Adrenal gland (tissue), 9 donors: ENCODE measurements at regions not wholly inside any gene's neighbourhood (a gene's known extent, or its start where the extent isn't known, plus 50 kb on each side); places are given as distances from the start of the nearest gene placed in this dataset.
"Not testable (repeated sequence)": the region's sequence is repeated elsewhere in the genome, so short reads cannot be mapped to it uniquely, and the experiment has no call there.

Experiments
- DNase-seq, 7 donors: peaks; one replicate each; pipeline ENCODE4 v3.0.0-alpha.2; 2019 to 2020
- H3K27ac ChIP-seq, 5 donors: fragments of 200-600 bp; sonication (generic) in 4 of 5; 1 replicate in 3 of 5; 2 replicates in 2 of 5; pipeline versions ENCODE4 v1.5.1 to v1.8.0; 2016 to 2020; ENCODE audit warnings: mild to moderate bottlenecking in 1 of 5
- H3K27me3 ChIP-seq: fragments of 200-600 bp; 2 replicates; pipeline ENCODE4 v1.8.0; 2021
- H3K36me3 ChIP-seq, 2 donors: fragments of 200-600 bp; replicated peaks in 1 of 2; 1 replicate in 1 of 2; 2 replicates in 1 of 2; pipeline versions ENCODE4 v1.5.1 to v1.8.0; 2018 to 2022
- H3K4me1 ChIP-seq, 2 donors: fragments of 200-600 bp; replicated peaks in 1 of 2; 1 replicate in 1 of 2; 2 replicates in 1 of 2; pipeline versions ENCODE4 v1.5.1 to v1.8.0; 2018 to 2021
- H3K4me3 ChIP-seq, 4 donors: fragments of 200-600 bp; sonication (generic) in 3 of 4; one replicate each; pipeline ENCODE4 v1.5.1; 2016 to 2018
- H3K9me3 ChIP-seq, 3 donors: fragments of 200-600 bp; sonication (generic) in 1 of 3; replicated peaks in 1 of 3; 1 replicate in 2 of 3; 2 replicates in 1 of 3; pipeline versions ENCODE4 v1.5.1 to v1.8.0; 2016 to 2021
- POLR2A ChIP-seq, 2 donors: fragments of 450-650 bp; IDR thresholded peaks; one replicate each; pipeline ENCODE4 v1.6.1; 2017; ENCODE audit warnings: antibody characterized with exemption in 2 of 2, mild to moderate bottlenecking in 2 of 2, moderate library complexity in 1 of 2
- whole genome bisulfite sequencing, 4 donors: extraction: QIAGEN DNeasy Blood & Tissue Kit in 2 of 4; methylation state at CpG; one replicate each; pipeline versions ENCODE4 v1.1.5 to v1.1.7; 2013 to 2017; 5-methylcytosine and 5-hydroxymethylcytosine counted together
- intact Hi-C, 2 donors: fragments of 100-400 bp; cut with DNase I; formaldehyde crosslinking; loops; one replicate each; pipeline versions ENCODE4 v1.14.1 to v1.15.0; 2022 to 2023
- TF ChIP-seq, protein P1 (sequence below), 6 experiments: fragments of 450-650 bp in 4 of 6; fragments of 200-600 bp in 2 of 6; sonication (generic) in 1 of 6; IDR thresholded peaks; 1 replicate in 5 of 6; 2 replicates in 1 of 6; pipeline versions ENCODE4 v1.5.1 to v1.8.0; 2016 to 2021; ENCODE audit warnings: antibody characterized with exemption in 6 of 6, mild to moderate bottlenecking in 2 of 6, moderate library complexity in 1 of 6
- donor health status: healthy with polysubstance abuse.
- donor health status: Bipolar disorder and iron deficiency.
- donor health status: DM: yes; HTN: yes; CAD: no.
- donor health status: DM: no; HTN: no; CAD: no.
- donor health status: DM: no; HTN: no; CAD: no.

DNA sequence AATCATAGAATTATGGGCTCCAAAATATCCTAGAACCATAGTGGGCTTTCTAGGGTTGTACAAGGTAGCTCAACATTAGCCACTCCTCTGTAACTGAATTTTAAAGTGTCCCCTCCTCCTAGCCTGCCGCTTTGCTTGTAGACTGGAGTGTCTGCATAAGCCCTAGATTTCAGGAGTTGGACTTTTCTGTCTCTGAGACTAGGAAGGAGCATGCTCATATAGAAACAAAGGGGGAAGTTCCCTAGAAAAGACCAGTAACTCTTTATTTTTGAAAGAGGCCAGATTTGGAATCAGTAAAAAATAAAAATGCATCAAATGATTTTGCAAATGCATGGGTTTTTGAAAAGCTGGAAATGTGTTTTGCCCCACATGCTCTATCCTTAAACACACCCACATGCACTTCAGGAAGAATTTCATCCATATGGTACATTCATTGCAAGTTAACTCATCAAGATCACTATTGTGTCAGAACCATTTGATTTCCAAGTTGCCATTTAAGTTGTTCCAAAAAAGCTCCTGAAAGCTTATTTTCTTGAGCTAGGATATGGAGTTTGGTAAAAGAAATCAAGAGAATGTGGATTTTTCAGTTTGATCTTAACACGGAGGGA is 121.0 kb upstream of the NR3C1 start:
- no peaks in the 10 kb centered on the region for H3K36me3 ChIP-seq
- H3K4me3 ChIP-seq = no peak overlapping the region
- no peak for DNase-seq
- intact Hi-C loops = no loop called here
- no peak overlapping the region for H3K27ac ChIP-seq
- peaks cover 6% of the 10 kb centered on the region for H3K27me3 ChIP-seq
- H3K4me1 ChIP-seq = no peaks in the 10 kb centered on the region
- 84 to 92% (median 89%) methylated on average over 2 of the region's 2 CpGs for WGBS, 4 donors
- H3K9me3 ChIP-seq = no peaks in the 10 kb centered on the region
- TF ChIP-seq, protein P1, sequence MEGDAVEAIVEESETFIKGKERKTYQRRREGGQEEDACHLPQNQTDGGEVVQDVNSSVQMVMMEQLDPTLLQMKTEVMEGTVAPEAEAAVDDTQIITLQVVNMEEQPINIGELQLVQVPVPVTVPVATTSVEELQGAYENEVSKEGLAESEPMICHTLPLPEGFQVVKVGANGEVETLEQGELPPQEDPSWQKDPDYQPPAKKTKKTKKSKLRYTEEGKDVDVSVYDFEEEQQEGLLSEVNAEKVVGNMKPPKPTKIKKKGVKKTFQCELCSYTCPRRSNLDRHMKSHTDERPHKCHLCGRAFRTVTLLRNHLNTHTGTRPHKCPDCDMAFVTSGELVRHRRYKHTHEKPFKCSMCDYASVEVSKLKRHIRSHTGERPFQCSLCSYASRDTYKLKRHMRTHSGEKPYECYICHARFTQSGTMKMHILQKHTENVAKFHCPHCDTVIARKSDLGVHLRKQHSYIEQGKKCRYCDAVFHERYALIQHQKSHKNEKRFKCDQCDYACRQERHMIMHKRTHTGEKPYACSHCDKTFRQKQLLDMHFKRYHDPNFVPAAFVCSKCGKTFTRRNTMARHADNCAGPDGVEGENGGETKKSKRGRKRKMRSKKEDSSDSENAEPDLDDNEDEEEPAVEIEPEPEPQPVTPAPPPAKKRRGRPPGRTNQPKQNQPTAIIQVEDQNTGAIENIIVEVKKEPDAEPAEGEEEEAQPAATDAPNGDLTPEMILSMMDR (IDR thresholded peaks at IDR 0.05) = no peak
- no peak for TF ChIP-seq POLR2A (IDR thresholded peaks at IDR 0.05)

DNA sequence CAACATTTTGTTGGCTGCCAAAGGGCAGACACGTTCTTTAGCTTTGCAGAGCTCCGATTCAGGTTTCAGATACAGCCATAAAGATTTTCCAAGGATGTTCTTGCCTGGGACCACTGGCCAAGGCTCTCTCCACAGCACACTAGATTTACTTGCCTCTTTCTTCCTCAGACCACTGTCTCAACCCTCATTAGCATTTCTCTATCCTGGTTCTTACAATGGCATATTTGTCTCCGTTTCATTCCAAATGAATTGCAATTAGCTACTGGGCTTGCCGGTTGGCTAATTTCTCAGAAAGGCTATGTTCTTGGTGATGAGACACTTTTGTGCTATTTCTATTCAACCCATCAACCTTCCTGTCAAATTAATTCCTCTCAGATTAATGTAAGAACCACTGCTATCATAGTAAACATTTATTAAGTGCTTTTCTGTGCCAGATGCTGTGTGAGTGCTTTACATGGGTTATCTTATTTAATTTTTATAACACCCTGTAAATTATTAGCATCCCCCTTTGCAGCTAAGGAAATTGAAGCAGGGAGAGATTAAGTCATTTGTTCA is 118.4 kb upstream of the NR3C1 start:
- H3K36me3 ChIP-seq = no peaks in the 10 kb centered on the region
- peaks cover 6% of the 10 kb centered on the region for H3K27me3 ChIP-seq
- 80 to 86% (median 83%) methylated on average over 4 of the region's 4 CpGs for WGBS, 4 donors
- DNase-seq = no peak
- TF ChIP-seq, protein P1 (IDR thresholded peaks at IDR 0.05) = no peak
- no peak for TF ChIP-seq POLR2A (IDR thresholded peaks at IDR 0.05)
- no peak overlapping the region for H3K4me3 ChIP-seq
- intact Hi-C loops = no loop called here
- H3K27ac ChIP-seq = no peak overlapping the region
- no peaks in the 10 kb centered on the region for H3K4me1 ChIP-seq
- no peaks in the 10 kb centered on the region for H3K9me3 ChIP-seq

DNA sequence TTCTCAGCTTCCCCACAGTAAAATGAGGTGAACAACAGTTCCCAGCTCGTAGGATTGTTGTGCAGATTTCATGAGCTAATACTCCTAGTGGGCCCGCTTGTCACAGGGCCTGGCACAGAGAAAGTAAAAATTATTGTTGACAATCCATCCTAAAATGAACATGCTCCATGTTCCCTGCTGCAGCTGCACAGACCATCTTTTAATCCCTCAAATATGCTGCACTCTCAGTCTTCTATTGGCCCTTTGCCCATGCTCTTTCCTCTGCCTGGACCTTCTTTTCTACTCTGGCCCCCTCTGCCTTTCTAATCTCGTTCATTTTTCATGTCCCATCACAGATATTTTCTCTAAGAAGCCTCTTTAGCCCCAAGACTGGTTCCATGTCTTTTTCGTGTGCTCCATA is 117.7 kb upstream of the NR3C1 start:
- no peak overlapping the region for H3K4me3 ChIP-seq
- no peak for DNase-seq
- H3K27ac ChIP-seq = no peak overlapping the region
- H3K27me3 ChIP-seq = peaks cover 6% of the 10 kb centered on the region
- TF ChIP-seq, protein P1 (IDR thresholded peaks at IDR 0.05) = no peak
- TF ChIP-seq POLR2A (IDR thresholded peaks at IDR 0.05) = no peak
- intact Hi-C loops = no loop called here
- H3K36me3 ChIP-seq = no peaks in the 10 kb centered on the region
- no peaks in the 10 kb centered on the region for H3K9me3 ChIP-seq
- WGBS, 4 donors = 68 to 91% (median 72%) methylated on average over 4 of the region's 4 CpGs
- no peaks in the 10 kb centered on the region for H3K4me1 ChIP-seq

DNA sequence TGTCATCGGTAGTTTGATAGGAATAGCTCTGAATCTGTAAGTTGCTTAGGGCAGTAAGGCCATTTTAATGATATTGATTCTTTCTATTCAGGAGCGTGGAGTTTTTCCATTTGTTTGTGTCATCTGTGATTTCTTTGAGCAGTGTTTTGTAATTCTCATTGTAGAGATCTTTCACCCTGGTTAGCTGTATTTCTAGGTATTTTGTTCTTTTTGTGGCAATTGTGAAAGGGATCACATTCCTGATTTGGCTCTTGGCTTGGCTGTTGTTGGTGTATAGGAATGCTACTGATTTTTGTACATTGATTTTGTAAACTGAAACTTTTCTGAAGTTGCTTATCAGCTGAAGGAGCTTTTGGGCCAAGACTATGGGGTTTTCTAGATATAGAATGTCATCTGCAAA is 115.7 kb upstream of the NR3C1 start:
- DNase-seq, H3K27me3 ChIP-seq, H3K9me3 ChIP-seq, H3K4me3 ChIP-seq, intact Hi-C loops, H3K36me3 ChIP-seq, H3K4me1 ChIP-seq, H3K27ac ChIP-seq: not testable (repeated sequence)
- WGBS, 4 donors = 93 to 95% (median 94%) methylated on average over 2 of the region's 2 CpGs

DNA sequence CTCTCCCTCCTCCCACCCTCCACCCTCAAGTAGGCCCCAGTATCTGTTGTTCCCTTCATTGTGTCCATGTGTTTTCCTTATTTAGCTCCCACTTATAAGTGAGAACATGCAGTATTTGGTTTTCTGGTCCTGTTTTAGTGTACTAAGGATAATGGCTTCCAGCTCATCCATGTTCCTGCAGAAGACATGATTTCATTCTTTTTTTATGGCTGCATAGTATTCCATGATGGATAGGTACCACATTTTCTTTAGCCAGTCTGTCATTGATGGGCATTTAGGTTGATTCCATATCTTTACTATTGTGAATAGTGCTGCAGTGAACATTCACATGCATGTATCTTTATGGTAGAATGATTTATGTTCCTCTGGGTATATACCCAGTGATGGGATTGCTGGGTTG is 114.3 kb upstream of the NR3C1 start:
- H3K4me1 ChIP-seq, intact Hi-C loops, DNase-seq, H3K36me3 ChIP-seq, H3K27ac ChIP-seq, H3K9me3 ChIP-seq, H3K27me3 ChIP-seq, H3K4me3 ChIP-seq: not testable (repeated sequence)
